ENCODE measurements at regions not wholly inside any gene's neighbourhood (a gene's known extent, or its start where the extent isn't known, plus 50 kb on each side); places are given as distances from the start of the nearest gene placed in this dataset.

DNA sequence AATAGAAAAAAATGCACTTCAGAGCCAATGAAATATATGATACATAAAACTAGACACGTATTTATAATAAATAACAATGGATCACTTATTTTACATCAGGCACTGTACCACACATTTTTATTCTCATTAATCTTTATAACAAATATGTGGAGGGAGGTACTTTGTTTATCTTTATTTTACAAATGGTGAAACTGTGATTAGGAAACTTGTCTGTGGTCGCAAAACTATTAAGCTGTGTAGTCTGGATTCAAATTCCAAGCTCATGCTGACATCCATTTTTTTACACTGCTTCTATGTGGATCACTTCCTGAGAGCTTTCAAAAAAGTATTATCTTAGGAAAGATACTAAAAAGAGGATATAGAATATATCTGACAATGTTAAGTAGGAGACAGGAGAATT is 978.6 kb downstream of the SORCS1 start:
- TF ChIP-seq, protein P1, sequence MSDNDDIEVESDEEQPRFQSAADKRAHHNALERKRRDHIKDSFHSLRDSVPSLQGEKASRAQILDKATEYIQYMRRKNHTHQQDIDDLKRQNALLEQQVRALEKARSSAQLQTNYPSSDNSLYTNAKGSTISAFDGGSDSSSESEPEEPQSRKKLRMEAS (IDR thresholded peaks at IDR 0.05), result no peak
- no peak for TF ChIP-seq NRF1 (IDR thresholded peaks at IDR 0.05; ENCODE audit: low read depth, low read length)
- TF ChIP-seq POLR2A (IDR thresholded peaks at IDR 0.05; ENCODE audit: control extremely low read depth in 1 of 2, low read depth in 2 of 2, low read length in 2 of 2), result no peak
- TF ChIP-seq TBP (IDR thresholded peaks at IDR 0.05; ENCODE audit: low read depth, low read length), result no peak
- no peak for TF ChIP-seq PHF8 (conservative IDR thresholded peaks at IDR 0.05; ENCODE audit: low read depth, low read length)
- TF ChIP-seq SP1 (IDR thresholded peaks at IDR 0.05; ENCODE audit: low read depth, low read length), result no peak
- no peak for TF ChIP-seq CREB1 (IDR thresholded peaks at IDR 0.05)
- no peak for TF ChIP-seq GABPA (IDR thresholded peaks at IDR 0.05; ENCODE audit: borderline replicate concordance, insufficient read depth, low read length)
- TF ChIP-seq CHD2 (IDR thresholded peaks at IDR 0.05; ENCODE audit: low read length), result no peak
- TF ChIP-seq EZH2 (IDR thresholded peaks at IDR 0.05; ENCODE audit: low read depth, low read length, severe bottlenecking), result no peak
- TF ChIP-seq HDAC6 (IDR thresholded peaks at IDR 0.05; ENCODE audit: low read depth, low read length), result no peak
- no peak for TF ChIP-seq CBX5 (IDR thresholded peaks at IDR 0.05; ENCODE audit: low read depth, low read length)
- no peak for TF ChIP-seq MAFK (IDR thresholded peaks at IDR 0.05; ENCODE audit: low read depth, low read length)
- Histone ChIP-seq H3K23me2 (ENCODE audit: low read depth, low read length) (no peaks in the 10 kb centered on the region; the same call in 1 of the 2 replicates), H3K27me3 (replicated peaks in 1 of 4; ENCODE audit: control insufficient read depth in 3 of 4, extremely low read depth in 1 of 4, insufficient read depth in 3 of 4, low read length in 3 of 4) (no peaks in the 10 kb centered on the region), H3K4ac (replicated peaks; ENCODE audit: insufficient read length, low read depth, low read length) (no peak overlapping the region), H3K79me2 (ENCODE audit: control insufficient read depth in 1 of 2, insufficient read depth in 2 of 2, low read length in 2 of 2) (no peaks in the 10 kb centered on the region), H3K9ac (replicated peaks in 1 of 4; ENCODE audit: extremely low read depth in 1 of 4, low read depth in 3 of 4, low read length in 3 of 4) (no peak overlapping the region), H3K79me1 (ENCODE audit: low read depth, low read length) (no peaks in the 10 kb centered on the region), H4K8ac (ENCODE audit: extremely low read depth, insufficient read depth, low read length) (no peak overlapping the region), H3K14ac (ENCODE audit: insufficient read length) (no peak overlapping the region), H2BK20ac (ENCODE audit: low read length) (no peak overlapping the region), H4K5ac (ENCODE audit: insufficient read length, low read depth, low read length) (no peak overlapping the region), H2BK5ac (ENCODE audit: low read depth, low read length) (no peak overlapping the region), H3K9me3 (ENCODE audit: insufficient read depth in 2 of 2, low read depth in 1 of 2, low read length in 1 of 2) (no peaks in the 10 kb centered on the region), H4K20me1 (replicated peaks in 1 of 2; ENCODE audit: control insufficient read depth in 1 of 2, insufficient read depth in 2 of 2, low read length in 2 of 2) (no peaks in the 10 kb centered on the region), H2BK15ac (ENCODE audit: low read length) (no peak overlapping the region), H3K23ac (ENCODE audit: insufficient read length) (no peak overlapping the region), H3K36me3 (ENCODE audit: control insufficient read depth in 2 of 4, insufficient read depth in 4 of 4, low read length in 3 of 4) (no peaks in the 10 kb centered on the region), H2BK12ac (ENCODE audit: low read depth, low read length) (no peak overlapping the region), H3K56ac (replicated peaks; ENCODE audit: insufficient read length, low read depth, low read length) (no peak overlapping the region), H2AFZ (ENCODE audit: low read length) (no peak overlapping the region), H3K4me3 (ENCODE audit: extremely low read depth in 1 of 4, insufficient read depth in 2 of 4, low read depth in 3 of 4, low read length in 4 of 4) (no peak overlapping the region), H4K91ac (replicated peaks; ENCODE audit: insufficient read length, low read length) (no peak overlapping the region), H2BK120ac (replicated peaks; ENCODE audit: low read depth, low read length) (no peak overlapping the region), H3K27ac (ENCODE audit: low read depth, low read length) (no peak overlapping the region), H3K4me1 (replicated peaks in 1 of 4; ENCODE audit: control insufficient read depth in 3 of 4, insufficient read depth in 4 of 4, low read length in 3 of 4) (no peaks in the 10 kb centered on the region), H3K18ac (ENCODE audit: extremely low read depth, low read length) (no peak overlapping the region), H2AK5ac (ENCODE audit: low read depth, low read length) (no peak overlapping the region), H3K4me2 (ENCODE audit: insufficient read depth in 1 of 2, low read depth in 2 of 2, low read length in 2 of 2) (no peak overlapping the region)
- POLR2A ChIA-PET (ENCODE audit: partially characterized antibody), result no interaction called here
- WGBS, 2 experiments (ENCODE audit: extremely low coverage in 1 of 2, insufficient coverage in 1 of 2, insufficient read length in 1 of 2, insufficient replicate concordance in 2 of 2, low coverage in 1 of 2, low lambda C conversion rate in 2 of 2, missing lambda C conversion rate in 1 of 2), result 95% methylated on average over 2 of the region's 2 CpGs; no CpG with 5 or more reads in 1 of the 2 experiments
- DNase-seq (ENCODE audit: low read depth in 1 of 2, low spot score in 2 of 2) (no peak), FAIRE-seq (no peak)
- CTCF ChIA-PET (ENCODE audit: partially characterized antibody), result interaction anchor here (0.6 to 3.6 kb wide), 8 partner anchors 10 to 486 kb away, joined by 3 to 13 read pairs (median 3); no protein-coding TSS in a partner anchor
